Activated T-helper 1 cell treated with anti-CD3 and anti-CD28 coated beads, Interleukin-2, amount 50 U/mL, for 16 hours (primary cell): ENCODE measurements at regions not wholly inside any gene's neighbourhood (a gene's known extent, or its start where the extent isn't known, plus 50 kb on each side); places are given as distances from the start of the nearest gene placed in this dataset.

Source experiments
- DNase-seq, 2 donors: peaks; one replicate each; pipeline ENCODE4 v3.0.0-alpha.2; 2020; ENCODE audit warnings: low read depth in 1 of 2, low spot score in 1 of 2

GRCh38 chr9:129368444-129368978 is 190.4 kb upstream of the IER5L start:
- DNase-seq: no peak

GRCh38 chr9:129367287-129367686 is 189.2 kb upstream of the IER5L start:
- DNase-seq: no peak

DNA sequence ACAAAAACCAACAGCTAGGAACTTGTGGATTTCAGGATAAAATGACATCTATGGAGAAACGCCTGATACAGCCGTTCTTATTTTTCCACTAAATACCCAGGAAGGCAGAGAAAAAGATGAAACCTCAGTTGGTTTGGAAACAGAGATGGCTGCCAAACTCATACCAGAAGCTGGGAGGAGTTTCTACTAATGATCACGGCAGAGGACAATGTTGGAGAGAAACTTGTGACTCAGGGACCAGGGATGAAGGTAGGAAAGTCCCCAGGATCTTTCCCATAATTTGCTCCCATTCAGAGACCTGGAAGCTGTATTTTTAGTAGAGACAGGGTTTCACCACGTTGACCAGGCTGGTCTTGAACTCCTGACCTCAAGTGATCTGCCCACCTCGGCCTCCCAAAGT is 187.1 kb upstream of the IER5L start:
- DNase-seq: no peak

- no peak for DNase-seq
These were observed 185.3 kb upstream of the IER5L start for GRCh38 chr9:129363216-129363873.

DNA sequence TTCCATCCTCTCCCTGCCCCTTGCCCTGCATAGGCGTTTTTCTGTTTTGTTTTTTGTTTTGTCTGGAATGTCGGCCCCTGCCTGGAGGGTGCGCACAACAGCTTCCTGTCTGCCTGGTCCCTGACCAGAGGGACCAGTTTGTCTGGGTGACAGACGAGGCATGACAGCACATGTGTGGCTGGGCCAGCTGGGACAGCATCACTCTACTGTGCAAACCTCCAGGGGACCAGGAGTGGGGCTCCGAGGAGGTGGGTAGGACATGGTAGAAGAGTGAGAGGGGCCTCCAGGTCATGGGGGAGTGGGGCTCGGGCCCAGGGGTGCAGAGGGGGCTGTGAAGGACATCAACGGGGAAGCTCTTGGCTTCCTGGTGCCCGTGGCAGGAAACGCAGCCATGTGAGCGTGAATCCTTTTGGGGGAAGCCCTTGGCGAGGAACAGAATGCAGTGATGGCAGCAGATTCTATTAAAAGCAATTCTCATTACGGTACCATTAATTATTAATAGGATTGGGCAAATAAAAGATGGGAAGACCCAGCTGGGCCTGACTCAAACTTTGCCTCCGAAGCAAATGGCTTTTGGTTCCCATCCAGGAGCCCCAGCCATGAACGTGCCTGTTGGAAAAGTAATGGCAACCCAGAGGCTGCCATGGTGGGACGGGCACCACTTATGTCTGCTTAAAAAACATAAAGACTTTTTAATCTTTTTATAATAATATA is 184.4 kb upstream of the IER5L start:
- no peak for DNase-seq

DNA sequence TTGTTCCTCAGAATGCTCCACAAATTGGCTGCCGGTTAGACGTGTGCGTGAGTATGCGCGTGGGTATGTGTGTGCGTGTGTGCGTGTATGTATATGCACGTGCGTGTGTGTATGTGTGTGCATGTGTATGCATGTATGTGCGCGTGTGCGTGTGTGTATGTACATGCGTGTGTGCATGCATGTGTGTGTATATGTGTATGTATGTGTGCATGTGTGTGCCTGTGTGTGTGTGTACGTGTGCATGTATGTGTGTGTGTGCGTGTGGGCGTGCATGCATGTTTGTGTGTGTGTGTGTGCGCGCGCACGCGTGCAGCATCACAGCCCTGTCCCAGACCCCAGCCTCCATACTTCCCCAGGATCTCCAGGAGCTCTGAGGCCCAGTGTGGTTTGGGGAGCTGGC is 183.1 kb upstream of the IER5L start:
- no peak for DNase-seq

DNA sequence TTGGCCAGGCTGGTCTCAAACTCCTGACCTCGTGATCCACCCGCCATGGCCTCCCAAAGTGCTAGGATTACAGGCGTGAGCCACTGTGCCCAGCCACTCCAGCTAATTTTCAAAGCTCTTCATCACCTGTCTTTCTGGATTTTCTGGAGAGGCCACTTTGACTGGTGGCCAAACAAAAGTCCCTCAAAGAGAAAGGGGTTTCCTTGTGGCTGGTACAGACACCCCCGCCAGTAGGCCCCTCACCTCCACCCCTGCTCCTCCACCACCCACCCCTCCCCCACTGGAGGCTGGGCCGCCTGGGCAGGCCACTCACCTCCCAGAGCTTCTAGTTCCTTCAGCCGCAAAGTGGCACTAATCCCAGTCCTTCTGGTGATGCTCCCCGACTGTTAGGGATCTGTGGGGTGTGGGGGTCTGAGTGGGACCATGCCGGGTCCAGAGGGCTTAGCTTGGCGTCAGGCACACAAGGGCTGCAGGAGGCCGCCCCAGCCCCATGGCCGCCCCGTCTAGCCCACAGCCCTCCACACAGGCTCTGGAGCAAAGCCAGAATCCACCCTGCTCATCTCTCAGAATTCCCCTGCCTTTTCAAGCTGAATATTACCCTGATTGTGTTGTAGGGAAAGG is 182.0 kb upstream of the IER5L start:
- no peak for DNase-seq

GRCh38 chr9:129359162-129359811 is 181.2 kb upstream of the IER5L start:
- no peak for DNase-seq

DNA sequence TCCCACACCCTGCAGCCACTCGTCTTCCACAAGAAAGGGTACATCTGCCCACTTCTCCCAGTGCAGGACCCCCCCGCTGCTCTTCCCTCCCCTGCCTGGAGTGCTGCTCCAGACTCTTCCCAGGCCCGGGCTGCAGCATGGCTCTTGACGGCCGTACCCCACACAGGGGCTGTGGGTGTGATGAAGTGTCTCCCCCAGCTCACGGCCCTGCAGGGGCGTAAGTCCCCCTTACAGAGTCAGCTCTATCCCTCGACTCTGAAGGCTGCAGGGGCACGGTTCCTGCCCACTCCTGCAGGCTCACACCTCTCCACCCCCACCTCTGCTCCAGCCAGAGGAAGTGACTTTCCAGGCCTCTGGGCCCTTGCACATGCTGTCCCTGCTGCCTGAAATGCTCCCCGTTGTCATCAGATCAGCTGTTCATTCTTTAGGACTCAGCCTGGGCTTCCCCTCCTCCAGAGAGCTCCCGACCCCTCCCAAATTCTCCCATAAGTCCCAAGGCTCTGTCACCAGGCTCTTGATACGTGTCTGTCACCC is 180.6 kb upstream of the IER5L start:
- no peak for DNase-seq

DNA sequence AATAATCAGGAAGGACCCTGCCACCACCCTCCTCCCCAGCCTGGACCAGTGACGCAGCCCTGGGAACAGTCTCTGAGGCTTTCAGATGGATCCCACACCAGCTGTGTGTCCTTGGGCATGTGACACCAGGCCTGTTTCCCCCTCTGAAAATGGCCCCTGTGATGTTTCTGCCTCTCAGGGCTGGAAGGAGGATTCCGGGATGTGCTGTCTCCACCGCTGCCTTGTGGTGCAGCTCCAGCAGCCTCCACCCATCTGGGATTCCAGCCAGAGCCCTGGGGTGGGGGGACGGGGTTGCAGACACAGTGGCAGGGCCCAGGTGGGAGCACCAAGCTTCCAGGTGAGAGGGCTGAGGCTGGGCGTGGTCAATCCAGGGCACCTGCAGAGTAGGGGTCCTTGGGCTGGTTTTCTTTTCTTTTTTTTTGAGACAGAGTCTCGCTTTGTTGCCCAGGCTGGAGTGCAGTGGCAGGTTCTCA is 179.7 kb upstream of the IER5L start:
- no peak for DNase-seq

DNA sequence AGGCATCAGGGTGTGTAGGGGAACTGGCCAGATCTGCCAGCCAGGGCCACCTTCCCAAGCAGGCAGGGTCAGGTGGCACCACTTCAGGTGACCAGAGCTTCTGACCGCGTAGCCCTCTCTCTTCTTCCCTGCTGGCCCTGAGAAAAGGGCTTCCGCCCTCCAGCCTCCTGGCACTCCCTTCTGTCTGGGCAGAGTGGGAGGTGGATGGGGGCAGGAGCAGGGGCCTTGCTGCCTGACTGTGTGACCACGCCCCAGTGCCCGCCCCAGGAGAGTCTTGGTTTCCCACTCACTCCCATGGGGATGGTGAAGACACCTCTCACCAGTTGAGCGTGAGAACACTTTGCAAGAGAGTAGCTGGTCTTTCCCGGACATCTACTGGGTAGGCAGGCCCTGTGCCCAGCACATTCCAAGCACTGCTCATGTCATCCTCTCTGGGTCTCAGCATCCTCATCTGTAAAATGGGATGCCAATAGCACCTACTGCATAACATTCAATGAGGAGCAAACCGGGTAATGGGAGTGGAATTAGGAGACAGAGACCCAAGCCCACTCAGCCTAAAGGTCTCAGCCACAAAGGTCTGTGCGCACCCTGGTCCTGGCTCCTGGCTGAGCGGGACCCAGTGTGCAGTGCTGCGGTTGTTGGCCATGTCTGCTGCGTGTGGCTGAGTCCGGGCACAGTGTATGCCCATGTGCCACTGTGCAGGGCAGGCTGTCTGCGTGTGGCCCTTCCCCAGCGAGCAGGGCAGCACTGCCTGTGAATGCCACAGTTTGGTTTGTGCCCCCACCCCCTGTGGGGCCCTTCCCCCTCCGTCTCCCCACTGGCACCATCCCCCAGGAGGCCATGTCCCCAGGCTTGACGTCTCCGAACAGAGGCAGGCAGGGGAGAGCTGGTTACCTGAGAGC is 179.1 kb upstream of the IER5L start:
- DNase-seq: no peak

DNA sequence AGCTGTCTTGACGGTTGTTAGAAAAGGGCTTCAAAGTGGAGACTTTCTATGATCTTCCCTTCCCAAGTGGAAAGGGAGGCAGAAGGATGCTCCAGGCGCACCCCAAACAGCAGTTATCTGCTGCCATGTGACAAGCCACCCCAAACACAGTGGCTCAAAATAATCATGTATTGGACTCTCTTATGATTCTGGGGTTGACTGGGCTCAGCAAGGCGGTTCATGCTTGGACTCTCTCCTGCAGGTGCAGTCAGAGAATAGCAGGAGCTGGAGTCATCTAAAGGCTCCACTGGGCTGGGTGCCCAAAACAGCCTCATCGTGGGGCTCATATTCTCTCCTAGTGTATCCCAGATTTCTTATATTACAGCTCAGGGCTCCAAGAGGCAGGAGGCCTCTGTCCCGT is 177.6 kb upstream of the IER5L start:
- no peak for DNase-seq

GRCh38 chr9:129354498-129354897 is 176.4 kb upstream of the IER5L start:
- no peak for DNase-seq

DNA sequence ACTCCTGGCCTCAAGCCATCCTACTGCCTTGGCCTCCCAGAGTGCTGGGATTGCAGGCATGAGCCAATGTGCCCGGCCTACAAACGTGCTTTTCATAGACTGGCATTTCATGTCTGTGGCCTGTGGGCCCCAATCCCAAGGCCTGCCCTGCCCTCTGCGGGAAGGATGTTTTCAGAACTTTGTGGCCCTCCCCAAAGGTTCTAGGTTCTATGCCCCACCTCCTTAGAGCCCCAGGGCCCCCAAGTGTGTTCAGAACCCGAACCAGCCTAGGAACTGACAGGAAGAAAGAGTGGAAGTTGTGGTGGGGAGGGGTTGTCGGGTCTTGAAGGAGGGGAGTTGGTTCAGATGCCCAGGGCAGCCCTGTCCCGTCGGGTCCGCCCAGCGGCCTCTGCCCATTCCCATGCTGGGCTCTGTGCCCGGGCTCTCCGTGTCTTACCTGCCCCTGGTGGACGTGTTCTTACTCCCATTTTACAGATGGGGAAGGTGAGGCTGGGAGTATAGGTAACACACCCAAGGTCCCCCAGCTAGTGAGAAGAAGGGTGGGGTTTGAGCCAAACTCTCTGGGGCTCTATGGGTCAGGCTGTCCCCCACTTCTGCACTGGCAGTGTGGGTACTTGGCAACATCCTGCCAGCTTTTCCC is 175.8 kb upstream of the IER5L start:
- DNase-seq: no peak

GRCh38 chr9:129352146-129352865 is 174.2 kb upstream of the IER5L start:
- no peak for DNase-seq

- no peak for DNase-seq
These were observed 173.6 kb upstream of the IER5L start for GRCh38 chr9:129351642-129352145.

DNA sequence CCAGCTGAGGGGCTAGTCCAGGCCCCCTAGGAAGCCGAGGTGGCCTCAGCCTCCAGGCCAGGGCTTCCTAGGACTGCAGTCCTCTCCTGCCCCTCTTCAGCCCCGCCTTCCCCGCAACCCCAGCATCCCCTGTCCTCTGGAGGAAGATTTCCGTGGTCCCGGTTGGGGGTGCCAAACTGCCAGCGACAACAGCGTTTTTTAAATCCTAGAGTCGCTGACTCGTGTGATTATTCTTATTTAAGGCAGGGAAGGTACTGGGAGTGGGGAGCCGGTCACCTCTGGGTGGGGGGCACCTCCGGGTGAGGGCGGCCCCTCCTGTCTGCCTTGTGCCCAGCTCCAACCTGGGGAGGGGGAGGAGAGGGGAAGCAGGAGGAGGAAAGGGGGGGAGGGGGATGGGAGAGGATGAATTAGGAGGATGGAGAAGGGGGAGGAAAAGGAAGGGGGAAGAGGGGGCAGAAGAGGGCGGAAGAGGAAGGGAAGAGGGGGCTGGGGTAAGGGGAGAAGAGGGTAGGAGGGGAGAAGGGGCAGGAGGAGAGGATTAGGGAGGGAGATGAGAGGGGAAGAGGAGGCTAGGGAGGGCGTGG is 173.1 kb upstream of the IER5L start:
- no peak for DNase-seq

- no peak for DNase-seq
These were observed 172.3 kb upstream of the IER5L start for GRCh38 chr9:129350143-129350935.
